HEK293T (cell line): ENCODE measurements at regions not wholly inside any gene's neighbourhood (a gene's known extent, or its start where the extent isn't known, plus 50 kb on each side); places are given as distances from the start of the nearest gene placed in this dataset.

Experiments used
- BHLHE40 ChIP-seq: fragments of 450-650 bp; IDR thresholded peaks from 2 replicates; pipeline ENCODE4 v1.6.1; 2016; ENCODE audit warnings: mild to moderate bottlenecking, moderate library complexity, borderline replicate concordance
- FOXK2 ChIP-seq: fragments of 450-650 bp; IDR thresholded peaks from 2 replicates; pipeline ENCODE4 v1.6.1; 2016; ENCODE audit warnings: mild to moderate bottlenecking
- LEF1 ChIP-seq: fragments of 450-650 bp; IDR thresholded peaks from 2 replicates; pipeline ENCODE4 v1.6.1; 2017; ENCODE audit warnings: mild to moderate bottlenecking, borderline replicate concordance

DNA sequence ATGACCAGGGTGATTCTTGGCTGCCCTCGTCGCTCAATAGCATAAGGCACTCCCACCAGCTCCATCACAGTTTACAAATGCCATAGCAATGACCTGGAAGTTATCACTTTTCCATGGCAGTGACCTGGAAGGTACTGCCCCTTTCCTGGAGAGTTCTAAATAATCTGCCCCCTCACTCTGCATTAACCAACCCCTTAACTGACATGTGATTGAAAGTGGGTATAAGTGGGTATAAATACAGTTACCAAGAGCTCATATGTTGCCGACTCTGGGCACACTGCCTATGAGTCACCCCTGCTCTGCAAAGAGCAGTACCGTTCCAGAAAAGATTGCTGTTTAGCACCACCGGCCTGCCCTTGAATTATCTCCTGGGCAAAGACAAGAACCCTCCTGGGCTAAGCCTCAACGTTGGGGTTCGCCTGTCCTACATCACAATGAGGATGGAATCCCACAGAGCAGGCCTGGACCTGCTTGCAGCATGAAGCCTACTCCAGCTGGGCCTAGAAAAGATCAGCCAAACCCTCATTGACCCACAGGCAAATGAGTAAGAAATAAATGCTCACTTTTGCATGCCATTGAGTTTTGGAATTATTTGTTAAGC lies 95.2 kb upstream of the SEC14L1 start:
- TF ChIP-seq BHLHE40 (no peak), LEF1 (no peak), FOXK2 (no peak)
